Fibroblast of skin of back (primary cell): ENCODE measurements at regions not wholly inside any gene's neighbourhood (a gene's known extent, or its start where the extent isn't known, plus 50 kb on each side); places are given as distances from the start of the nearest gene placed in this dataset.

Experiments
- DNase-seq: peaks from one replicate; pipeline ENCODE4 v3.0.0-alpha.2; 2013

DNA sequence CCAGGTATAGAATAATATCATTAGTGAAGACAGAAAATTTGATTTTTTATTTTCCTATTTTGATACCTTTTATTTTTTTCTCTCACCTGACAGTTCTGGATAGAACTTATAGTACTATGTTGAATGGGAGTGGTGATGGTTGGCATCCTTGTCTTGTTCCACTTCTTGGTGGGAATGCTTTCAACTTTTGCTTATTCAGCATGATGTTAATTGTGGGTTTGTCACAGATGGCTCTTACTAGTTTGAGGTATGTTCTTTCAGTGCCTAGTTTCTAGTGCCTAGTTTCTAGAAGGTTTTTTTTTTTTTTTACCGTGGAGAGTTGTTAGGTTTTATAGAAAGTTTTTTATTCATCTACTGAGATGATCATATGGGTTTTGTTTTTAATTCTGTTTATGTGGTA is 516.3 kb upstream of the NOVA1 start:
- no peak for DNase-seq

DNA sequence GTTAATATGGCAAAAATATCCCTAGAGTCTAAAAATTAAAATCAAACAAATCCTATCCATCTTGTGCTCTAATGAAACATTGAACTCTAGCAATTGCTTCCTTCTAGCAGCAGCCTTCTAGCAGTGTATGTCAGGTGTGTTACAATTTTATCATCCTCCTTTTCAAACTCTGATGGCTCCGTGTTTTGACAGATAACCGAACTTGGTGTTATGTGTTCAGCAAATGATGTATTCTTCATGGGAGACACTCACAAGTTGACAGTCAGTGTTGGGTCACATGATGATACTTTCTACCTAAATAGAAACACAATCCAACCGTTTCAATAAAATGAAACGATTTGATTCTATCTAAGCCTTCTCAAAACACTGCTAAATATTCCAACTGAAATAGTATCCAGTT is 525.3 kb upstream of the NOVA1 start:
- no peak for DNase-seq

DNA sequence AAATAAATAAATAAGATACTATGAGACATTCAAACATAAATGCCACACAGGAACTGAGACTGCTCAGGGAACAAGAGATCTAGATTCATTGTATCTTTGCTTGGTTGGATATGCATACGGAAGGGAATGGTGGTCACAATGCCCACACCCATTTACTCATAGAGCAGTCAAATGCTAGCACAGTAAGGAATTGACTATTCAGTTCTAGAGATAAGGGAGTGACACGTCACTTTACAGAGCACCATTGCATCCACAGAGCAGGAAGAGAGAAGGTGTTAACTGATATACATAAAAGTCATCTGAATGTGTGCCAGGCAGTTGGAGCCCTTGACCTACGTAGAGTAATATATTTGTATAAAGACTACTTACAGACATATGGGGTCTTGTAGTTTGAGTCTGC is 530.0 kb upstream of the NOVA1 start:
- no peak for DNase-seq

DNA sequence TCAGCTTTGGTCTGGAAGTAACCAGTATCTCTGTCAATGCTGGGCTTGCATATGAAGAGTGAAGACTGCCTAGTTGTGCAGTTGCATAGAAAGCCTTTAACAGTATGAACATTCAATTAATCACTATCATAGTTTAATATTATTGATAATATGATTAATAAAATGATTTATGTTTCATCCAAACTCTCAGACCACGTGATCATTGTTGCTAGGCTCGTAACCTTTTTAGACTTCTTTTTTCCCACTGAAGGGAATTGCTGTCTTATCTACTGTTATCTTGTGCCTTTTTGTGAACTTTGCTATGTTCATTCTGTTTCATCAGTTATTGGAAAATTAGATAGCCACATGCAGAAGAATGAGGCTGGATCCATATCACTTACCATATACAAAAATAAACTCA is 536.4 kb upstream of the NOVA1 start:
- no peak for DNase-seq

DNA sequence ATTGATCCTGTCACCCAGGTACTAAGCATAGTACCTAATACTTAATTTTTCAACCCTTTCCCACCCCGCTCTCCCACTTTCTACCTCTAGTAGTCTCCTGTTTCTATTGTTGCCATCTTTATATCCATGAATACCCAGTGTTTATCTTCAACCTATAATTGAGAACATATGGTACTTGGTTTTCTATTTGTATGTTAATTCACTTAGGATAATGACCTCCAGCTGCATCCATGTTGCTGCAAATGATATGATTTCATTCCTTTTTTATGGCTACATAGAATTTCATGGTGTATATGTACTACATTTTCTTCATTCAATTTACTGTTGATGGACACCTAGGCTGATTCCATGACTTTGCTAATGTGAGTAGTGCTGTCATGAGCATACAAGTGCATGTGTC is 547.3 kb upstream of the NOVA1 start:
- no peak for DNase-seq

DNA sequence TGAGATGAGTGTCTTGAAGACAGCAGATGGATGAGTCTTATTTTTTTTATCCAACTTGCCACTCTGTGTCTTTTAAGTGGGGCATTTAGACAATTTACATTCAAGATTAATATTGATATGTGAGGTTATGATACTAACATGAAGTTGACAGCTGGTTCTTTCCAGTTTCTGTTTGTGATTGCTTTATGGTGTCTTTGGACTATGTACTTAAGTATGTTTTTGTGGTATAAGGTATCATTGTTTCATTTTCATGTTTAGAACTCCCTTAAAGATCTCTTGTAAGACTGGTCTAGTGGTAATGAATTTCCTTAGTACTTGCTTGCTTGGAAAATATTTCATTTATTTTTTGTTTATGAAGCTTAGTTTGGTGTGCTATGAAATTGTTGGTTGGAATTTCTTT is 550.3 kb upstream of the NOVA1 start:
- no peak for DNase-seq

DNA sequence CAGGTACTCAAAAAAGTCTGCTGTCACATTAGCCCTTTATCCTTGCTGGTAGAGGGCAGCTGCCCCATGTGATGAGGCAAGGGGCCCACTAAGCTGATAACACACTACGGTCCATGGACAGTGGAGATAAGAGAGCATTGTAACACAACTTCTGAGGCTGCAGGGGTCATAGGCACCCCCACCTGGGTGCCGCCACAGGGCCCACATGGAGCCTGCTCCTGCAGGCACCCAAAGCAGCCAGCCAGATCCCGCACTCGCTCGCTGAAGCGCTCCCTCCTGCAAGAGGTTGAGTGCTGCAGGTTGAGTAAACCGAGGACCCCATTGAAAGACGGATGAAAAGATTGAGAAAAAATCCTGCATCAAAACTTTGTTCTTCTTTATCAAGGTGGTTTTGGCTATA is 566.3 kb upstream of the NOVA1 start:
- no peak for DNase-seq

DNA sequence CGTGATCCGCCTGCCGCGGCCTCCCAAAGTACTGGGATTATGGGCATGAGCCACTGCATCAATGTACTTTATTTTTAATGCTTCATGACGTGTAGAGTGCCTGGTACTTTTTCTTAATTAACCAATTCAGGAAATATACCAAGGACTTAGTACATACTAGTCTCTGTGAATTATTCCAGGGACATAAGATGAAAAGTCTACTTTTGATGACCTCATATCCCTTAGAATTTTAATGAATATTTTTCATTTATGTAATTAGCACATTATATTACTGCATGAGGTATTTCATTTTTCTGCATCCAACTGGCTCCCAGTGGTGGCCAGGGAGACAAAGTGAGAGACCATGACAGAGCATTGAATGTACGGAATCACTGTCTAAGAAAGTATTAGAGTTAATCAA is 577.7 kb upstream of the NOVA1 start:
- DNase-seq = no peak

DNA sequence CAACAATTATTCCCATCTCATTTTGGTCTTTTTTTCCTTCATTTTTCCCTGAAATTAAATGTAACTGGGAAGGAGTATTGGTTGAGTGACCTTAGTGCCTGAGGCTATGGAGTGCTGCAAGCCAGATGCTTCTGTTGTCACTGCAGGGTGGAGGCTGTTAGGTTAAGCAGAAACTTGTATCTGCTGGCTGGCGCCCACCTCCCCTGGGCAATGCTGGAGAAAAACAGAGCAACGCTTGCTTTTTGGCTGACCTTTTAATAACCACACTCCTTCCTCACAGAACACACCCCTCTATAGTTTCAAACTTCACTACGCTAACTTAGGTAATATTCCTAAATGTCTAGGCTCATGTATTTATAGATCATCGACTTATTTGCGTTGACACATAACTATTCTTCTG is 583.5 kb upstream of the NOVA1 start:
- no peak for DNase-seq

DNA sequence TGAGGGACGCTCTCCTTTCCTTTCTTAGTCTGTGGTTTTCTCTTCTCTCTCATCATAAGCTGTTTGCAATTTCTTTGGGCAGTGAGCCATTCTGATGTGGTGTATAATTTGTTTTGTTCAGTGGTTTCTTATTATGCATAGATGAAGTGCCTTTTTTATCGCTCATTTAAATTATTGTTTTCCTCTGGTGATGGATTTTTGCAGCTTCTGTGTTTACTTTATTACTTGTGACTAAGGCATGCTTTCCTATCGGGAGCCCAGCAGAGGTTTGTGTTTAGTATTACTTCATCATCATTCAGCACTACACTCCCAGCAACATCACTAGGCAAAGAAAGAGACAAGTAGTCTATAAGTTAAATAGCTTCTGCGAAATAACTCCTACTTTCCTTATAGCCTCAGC is 586.6 kb upstream of the NOVA1 start:
- DNase-seq = peak; percentile 77

DNA sequence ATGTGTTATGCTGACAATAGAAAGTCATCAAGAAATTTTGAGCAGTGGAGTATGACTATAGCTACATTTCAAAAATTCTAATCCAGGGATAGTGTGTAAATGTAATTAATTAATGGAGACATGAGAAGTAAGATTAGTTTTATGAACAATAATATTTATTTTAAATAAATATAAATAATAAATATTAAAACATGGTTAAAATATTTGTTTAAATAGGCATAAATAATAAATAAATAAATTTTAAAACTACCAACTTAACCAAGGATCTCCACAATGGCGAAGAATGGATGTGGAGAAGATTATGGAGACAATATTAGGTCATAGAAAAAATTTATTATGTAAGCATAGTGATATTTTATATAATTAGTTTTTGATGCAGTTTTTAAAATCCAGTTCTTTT is 588.2 kb upstream of the NOVA1 start:
- no peak for DNase-seq

DNA sequence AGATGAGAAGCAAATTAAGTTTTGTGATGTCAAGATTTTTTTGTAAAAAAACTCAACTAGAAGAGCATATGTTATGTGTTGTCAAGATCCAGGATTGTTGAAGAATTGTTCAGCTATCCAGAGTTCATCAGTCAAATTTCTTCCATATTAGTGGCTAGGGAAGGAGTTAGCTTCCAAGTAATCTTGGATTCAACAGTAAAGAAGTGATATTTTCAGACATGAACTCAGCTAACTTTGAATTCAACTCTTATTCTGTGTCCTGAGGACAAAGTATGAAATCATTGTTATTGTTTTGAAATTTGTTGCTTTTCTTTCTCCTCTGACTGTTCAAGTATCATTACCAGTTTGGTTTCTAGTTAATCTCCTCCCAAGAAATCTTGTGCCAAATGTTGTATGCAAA is 589.3 kb upstream of the NOVA1 start:
- DNase-seq = no peak

DNA sequence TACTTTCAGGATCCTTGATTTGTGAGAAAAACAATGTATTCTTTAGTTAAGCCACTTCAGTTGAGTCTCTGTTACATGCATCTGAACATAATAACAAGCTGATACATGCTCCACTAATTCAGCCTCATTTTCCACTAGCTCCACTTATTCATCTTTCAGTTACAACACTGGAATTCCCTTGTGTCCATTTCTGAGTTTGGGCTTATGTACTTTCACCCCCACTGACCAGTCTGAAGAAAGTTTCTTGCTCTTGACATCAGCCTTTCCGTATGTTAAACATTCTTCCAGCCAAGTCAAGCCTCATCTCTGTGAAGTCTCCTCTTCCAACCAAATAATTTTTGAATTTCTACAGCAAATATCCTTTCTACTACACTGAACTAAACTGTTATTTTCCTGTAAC is 592.5 kb upstream of the NOVA1 start:
- no peak for DNase-seq

DNA sequence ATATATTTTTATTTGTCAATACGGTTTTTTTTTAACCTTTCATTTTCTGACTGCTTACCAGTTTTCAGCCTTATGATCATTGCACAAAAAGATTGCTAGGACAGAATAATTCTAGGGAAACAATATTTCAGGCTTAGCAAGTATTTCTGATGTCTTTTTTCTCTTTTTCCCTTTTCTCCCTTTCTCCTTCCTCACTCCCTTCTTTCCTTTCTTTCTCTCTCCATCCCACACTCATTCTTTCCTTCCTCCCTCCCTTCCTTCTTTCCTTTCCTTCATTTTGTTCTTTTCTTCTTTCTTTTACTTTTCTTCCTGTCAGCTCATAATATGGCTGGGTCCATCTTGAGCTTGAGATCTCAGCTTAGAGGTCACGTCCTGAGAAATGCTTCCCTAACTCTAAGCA is 601.4 kb upstream of the NOVA1 start:
- DNase-seq = no peak

DNA sequence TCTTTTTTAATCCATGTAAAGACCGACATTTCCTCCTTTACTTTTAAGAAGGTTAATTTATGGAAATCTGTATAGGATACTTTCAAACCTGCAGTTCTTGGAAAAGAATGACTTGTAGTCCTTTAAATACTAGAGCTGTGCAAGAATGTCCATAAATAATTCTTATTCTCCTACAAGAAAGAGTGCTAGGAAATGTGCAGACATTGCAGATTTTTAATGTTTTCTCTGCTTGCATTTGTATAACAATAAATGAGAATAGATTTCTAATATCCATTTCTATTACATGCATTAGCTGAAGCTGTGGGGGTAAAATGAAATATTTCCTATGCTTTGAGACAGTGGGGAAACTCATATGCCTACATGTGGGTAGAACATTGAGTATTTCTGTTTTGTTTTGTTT is 607.2 kb upstream of the NOVA1 start:
- DNase-seq = no peak

DNA sequence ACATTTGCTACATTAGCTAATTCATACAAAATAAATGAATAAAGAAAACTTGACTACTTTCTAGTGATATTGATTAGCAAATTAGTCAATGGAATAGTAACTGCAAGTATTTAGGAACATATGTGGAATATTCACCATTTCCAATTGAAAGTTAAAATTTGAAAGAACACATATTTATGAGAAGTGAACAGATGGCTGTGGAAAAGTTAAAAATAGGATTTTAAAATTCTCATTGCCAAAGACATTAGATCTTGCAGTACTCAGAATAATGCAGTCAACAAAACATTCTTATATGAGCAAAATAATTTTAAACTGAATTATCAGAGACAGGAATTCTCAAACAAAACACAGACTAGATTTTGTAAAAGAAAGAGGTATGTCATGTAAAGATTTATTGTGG is 613.9 kb upstream of the NOVA1 start:
- no peak for DNase-seq

DNA sequence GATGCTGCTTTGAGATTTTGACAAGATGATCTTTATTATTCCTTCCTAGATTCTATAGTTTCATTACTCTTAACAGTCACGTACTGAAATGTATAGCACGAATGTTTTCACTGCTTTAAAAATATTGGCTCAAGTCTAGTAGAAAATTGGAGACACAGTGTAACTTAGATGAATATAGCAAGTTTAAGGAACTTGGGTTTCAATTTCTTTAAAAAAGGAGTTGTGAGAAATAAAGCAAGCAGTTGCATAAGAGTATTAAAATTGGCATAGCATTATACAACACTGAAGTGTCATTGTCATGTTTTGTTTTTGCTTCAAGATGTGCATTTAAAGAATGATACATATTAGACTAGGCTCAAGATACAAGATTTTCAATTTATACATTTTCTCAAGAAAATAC is 624.8 kb upstream of the NOVA1 start:
- no peak for DNase-seq

DNA sequence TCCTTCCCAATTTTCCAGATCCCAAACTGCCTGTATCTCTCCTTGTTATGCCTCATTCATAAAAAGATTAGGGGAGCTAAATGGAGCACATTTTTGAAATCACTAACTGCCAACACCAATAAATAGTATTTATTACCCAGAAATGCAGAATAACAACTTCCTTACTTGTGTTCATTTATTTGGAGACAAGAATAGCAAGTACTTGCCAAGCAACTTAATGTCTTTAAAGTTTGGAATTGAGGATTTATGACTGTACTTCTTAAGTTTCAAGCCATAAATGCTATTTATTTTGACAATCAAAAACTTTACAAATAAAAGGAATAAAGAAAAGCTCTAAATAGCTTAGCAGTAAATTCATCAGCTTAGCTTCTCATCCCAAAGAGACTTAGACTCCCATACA is 626.1 kb upstream of the NOVA1 start:
- no peak for DNase-seq

DNA sequence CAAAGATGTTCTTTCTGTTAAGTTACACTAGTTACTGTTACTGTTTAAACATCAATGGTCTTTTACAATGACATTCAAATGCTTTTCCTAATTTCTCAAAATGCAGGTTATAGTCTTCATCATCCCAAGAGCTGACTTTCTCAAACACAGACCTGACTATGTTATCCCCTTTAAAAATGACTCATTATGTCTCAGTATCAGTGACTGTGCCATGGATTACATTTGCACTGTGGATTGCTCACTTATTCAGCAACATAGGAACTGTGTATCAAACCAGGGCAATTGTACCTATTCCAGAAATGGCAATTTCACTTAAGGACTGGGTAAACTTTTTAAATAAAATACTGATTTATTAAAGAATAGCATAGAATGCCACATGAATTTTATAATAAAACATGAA is 630.2 kb upstream of the NOVA1 start:
- no peak for DNase-seq

DNA sequence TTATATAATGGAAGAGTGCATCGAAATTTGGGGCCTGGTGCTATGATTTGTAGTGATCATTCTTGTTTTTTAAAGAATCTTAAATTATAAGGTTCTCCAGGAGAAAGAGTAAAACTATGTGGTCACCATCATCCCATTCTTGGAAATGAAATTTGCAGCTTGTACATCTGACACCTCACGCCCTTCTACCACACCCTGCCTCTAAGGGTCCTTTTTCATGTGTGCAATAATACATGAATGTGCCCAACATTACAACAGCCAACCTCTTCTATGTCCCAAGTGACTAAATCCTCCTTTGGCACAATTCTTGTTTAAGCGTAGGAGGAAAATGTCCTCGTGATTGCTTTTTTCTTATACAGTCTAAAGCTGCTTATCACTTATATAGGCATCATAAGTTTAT is 636.5 kb upstream of the NOVA1 start:
- DNase-seq = no peak

DNA sequence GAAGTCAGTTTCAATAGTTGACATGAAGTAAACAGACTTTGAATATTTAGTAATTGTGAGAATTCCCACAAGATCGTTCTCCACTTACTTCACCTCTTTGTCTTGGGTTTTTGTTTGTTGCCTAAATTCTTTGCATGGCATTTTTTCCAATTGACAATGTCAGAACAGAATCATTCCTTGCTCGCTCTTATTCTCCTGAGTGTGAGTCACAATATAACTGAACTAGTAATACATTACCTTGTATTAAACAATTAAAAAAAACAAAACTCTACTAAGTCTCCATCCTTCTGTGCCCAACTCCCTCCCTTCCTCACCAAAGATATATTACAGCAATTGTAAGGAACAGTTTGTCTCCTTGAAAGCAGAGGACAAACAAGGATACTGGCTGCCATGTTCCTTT is 638.8 kb upstream of the NOVA1 start:
- DNase-seq = no peak

DNA sequence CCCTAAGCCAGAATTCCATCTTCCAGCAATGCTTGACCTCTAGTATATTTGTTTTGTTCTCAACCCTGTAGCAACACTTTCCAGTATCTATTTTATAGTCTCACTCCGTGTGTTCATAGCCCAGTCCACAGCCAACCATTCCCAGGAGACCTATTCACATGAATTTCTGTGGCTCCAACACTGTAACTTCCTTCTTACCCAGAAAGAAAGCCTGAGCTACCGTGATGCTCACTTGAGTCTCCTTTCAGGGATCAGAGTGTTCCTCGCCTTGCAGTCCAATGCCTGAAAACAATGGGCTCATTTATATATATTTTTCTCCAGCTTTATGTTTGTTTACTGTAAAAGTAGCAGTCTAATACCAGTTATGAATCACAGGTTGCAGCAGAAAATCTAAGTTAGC is 645.0 kb upstream of the NOVA1 start:
- DNase-seq = peak; percentile 8

DNA sequence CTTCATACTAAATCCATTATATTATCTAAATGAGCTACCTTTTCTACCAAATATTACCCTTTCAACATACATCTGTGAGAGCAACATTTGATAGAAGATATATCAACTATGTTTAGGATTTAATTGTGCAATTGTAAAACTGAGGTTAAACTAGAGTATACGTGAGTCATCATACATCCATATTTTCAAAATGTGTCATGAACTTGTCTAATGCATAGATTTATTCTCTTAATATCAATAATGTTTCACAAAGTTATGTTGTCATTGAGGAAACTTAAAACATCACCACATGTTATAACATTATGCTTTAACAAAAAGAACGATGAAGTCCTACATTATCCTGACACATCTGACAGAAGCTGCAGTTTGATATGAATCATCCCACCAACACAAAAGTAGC is 645.5 kb upstream of the NOVA1 start:
- DNase-seq = peak; percentile 41

DNA sequence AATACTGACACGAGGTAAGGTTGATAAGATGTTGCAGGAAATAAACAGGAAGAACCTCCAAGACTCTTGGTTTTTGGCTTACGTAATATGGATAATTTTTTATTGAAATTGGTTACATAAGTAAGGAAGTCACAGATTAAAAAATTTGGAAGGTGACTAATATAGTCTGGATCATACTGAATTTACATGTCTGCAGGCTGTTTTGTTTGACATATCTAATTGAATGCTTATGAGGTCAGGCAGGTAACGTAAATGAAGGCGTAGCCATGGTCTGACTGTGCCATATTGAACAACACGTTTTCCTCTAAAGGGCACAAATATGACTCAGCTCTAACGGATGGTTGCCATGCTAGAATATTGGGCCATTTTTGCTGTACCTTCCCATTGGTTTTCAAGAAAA is 648.1 kb upstream of the NOVA1 start:
- DNase-seq = no peak

DNA sequence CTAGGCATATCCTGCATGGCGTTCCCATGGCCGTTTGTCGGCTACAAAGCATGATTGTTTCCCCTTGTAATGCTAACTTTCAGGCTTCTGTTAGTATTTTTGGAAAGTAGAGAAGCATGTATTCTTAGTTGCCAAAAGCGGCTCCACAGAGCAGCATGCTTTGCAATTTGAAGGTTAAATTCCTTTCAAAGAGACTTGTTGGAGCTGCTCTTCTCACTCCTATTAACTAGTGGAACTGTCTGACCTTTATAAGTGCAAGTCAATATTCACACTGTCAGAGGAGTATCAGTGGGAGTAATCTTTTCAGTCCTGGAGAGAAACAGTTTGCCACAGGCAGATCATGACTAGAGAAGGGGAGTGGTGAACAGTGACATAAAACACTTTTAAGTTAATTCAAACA is 656.1 kb upstream of the NOVA1 start:
- DNase-seq = no peak

DNA sequence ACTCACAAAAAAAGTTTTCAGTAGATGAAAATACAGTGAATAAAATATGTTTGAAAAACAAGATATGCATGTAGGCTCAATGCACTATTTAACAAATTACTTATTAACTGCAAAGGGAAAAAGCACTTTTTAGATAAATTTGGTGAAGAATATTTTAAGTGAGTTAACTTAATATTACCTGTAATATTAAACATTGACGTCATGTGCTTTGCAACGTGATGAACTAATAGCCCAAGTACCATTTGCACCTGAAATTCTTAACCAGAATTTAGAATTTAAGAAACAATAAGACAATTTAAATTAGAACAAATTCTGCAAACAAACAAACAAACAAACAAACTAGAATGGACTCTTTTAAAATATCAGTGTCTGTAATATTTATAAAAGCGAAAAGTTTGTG is 659.0 kb upstream of the NOVA1 start:
- no peak for DNase-seq
